ENCODE measurements at regions not wholly inside any gene's neighbourhood (a gene's known extent, or its start where the extent isn't known, plus 50 kb on each side); places are given as distances from the start of the nearest gene placed in this dataset.

GRCh38 chr10:10307551-10307950, 710.1 kb upstream of the CELF2 start:
- TF ChIP-seq CTCF (IDR thresholded peaks at IDR 0.05; ENCODE audit: low read length) = no peak
- TF ChIP-seq EZH2 (IDR thresholded peaks at IDR 0.05; ENCODE audit: borderline replicate concordance, low read length) = no peak
- H3K27ac ChIP-seq (ENCODE audit: low read depth, low read length, poor library complexity, severe bottlenecking) = no peak overlapping the region
- no peak overlapping the region for H2AFZ ChIP-seq (ENCODE audit: low read length)
- H3K4me3 ChIP-seq (ENCODE audit: low read depth, low read length, poor library complexity, severe bottlenecking) = no peak overlapping the region
- H3F3A ChIP-seq (ENCODE audit: insufficient read depth, low read length) = no peaks in the 10 kb centered on the region
- no peaks in the 10 kb centered on the region for H4K20me1 ChIP-seq (ENCODE audit: insufficient read depth, low read length)
- no peaks in the 10 kb centered on the region for H3K9me2 ChIP-seq (ENCODE audit: low read depth, low read length)
- H3K9ac ChIP-seq (ENCODE audit: low read length) = no peak overlapping the region
- H3K27me3 ChIP-seq (ENCODE audit: insufficient read depth, low read length) = no peaks in the 10 kb centered on the region
- no peaks in the 10 kb centered on the region for H3K36me3 ChIP-seq (ENCODE audit: insufficient read depth, low read length)
- H3K4me2 ChIP-seq (ENCODE audit: low read length) = no peak overlapping the region
- no peaks in the 10 kb centered on the region for H3K9me3 ChIP-seq (ENCODE audit: low read length)
- no peaks in the 10 kb centered on the region for H3K79me2 ChIP-seq (ENCODE audit: insufficient read depth, low read length)
- no peaks in the 10 kb centered on the region for H3K4me1 ChIP-seq (ENCODE audit: insufficient read depth, low read length, severe bottlenecking)

- Histone ChIP-seq H4K20me1 (ENCODE audit: insufficient read depth, low read length) (no peaks in the 10 kb centered on the region), H2AFZ (ENCODE audit: low read length) (no peak overlapping the region), H3F3A (ENCODE audit: insufficient read depth, low read length) (no peaks in the 10 kb centered on the region), H3K4me2 (ENCODE audit: low read length) (no peak overlapping the region), H3K4me1 (ENCODE audit: insufficient read depth, low read length, severe bottlenecking) (no peaks in the 10 kb centered on the region), H3K79me2 (ENCODE audit: insufficient read depth, low read length) (no peaks in the 10 kb centered on the region), H3K27ac (ENCODE audit: low read depth, low read length, poor library complexity, severe bottlenecking) (no peak overlapping the region), H3K4me3 (ENCODE audit: low read depth, low read length, poor library complexity, severe bottlenecking) (no peak overlapping the region), H3K36me3 (ENCODE audit: insufficient read depth, low read length) (no peaks in the 10 kb centered on the region), H3K9me2 (ENCODE audit: low read depth, low read length) (no peaks in the 10 kb centered on the region), H3K9me3 (ENCODE audit: low read length) (no peaks in the 10 kb centered on the region), H3K27me3 (ENCODE audit: insufficient read depth, low read length) (no peaks in the 10 kb centered on the region), H3K9ac (ENCODE audit: low read length) (no peak overlapping the region)
- TF ChIP-seq EZH2 (IDR thresholded peaks at IDR 0.05; ENCODE audit: borderline replicate concordance, low read length) = no peak
- TF ChIP-seq CTCF (IDR thresholded peaks at IDR 0.05; ENCODE audit: low read length) = no peak
Observed at GRCh38 chr10:10310498-10310897, 707.2 kb upstream of the CELF2 start.

GRCh38 chr10:10311966-10312365, 705.7 kb upstream of the CELF2 start:
- Histone ChIP-seq H3K9ac (ENCODE audit: low read length) (no peak overlapping the region), H3K9me3 (ENCODE audit: low read length) (no peaks in the 10 kb centered on the region), H3K4me2 (ENCODE audit: low read length) (no peak overlapping the region), H3K79me2 (ENCODE audit: insufficient read depth, low read length) (no peaks in the 10 kb centered on the region), H3K9me2 (ENCODE audit: low read depth, low read length) (no peaks in the 10 kb centered on the region), H3K4me1 (ENCODE audit: insufficient read depth, low read length, severe bottlenecking) (no peaks in the 10 kb centered on the region), H3K4me3 (ENCODE audit: low read depth, low read length, poor library complexity, severe bottlenecking) (no peak overlapping the region), H3K27me3 (ENCODE audit: insufficient read depth, low read length) (no peaks in the 10 kb centered on the region), H3K36me3 (ENCODE audit: insufficient read depth, low read length) (no peaks in the 10 kb centered on the region), H2AFZ (ENCODE audit: low read length) (no peak overlapping the region), H3F3A (ENCODE audit: insufficient read depth, low read length) (no peaks in the 10 kb centered on the region), H3K27ac (ENCODE audit: low read depth, low read length, poor library complexity, severe bottlenecking) (no peak overlapping the region), H4K20me1 (ENCODE audit: insufficient read depth, low read length) (no peaks in the 10 kb centered on the region)
- TF ChIP-seq CTCF (IDR thresholded peaks at IDR 0.05; ENCODE audit: low read length) = no peak
- no peak for TF ChIP-seq EZH2 (IDR thresholded peaks at IDR 0.05; ENCODE audit: borderline replicate concordance, low read length)
